GM21619 (cell line): ENCODE measurements at regions not wholly inside any gene's neighbourhood (a gene's known extent, or its start where the extent isn't known, plus 50 kb on each side); places are given as distances from the start of the nearest gene placed in this dataset.
"Not testable (repeated sequence)": the region's sequence is repeated elsewhere in the genome, so short reads cannot be mapped to it uniquely, and the experiment has no call there.

ENCODE experiments used
- ATAC-seq: cut with Tn5 transposase; IDR thresholded peaks from one replicate; pipeline ENCODE4 v1.9.1; 2021; ENCODE audit not compliant: unreplicated experiment

DNA sequence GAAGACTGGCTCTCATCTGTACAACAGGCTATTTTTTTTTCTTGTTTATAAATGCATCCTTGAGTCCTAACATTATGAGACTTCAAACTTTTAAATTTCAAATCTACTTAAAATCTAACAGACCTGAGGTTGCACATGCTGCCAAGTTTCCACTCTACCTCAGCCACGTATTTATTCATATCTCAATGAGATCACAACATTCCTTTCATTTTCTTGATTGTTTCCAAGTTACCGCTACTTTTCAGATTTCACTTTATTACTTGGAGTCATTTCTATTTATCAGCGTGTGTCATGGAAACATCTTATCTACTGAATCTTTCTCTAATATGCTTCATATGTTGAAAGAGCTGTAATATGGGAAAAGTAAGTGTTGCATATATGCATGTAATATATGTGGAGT, 1257.5 kb upstream of the ATXN8OS start:
- ATAC-seq: no peak

DNA sequence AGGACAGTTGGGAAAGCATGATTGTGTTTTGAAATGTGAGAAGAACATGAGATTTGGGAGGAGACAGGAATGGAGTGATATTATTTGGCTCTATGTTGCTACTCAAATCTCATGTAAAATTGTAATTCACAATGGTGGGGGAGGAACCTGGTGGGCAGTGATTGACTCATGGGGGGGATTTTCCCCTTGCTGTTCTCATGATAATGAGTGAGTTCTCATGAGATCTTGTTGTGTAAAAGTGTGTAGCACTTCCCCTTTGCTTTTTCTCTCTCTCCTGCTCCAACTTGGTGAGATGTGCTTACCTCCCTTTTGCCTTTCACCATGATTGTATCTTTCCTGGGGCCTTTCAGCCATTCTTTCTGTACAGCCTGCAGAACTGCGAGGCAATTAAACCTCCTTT, 1261.0 kb upstream of the ATXN8OS start:
- ATAC-seq: no peak

GRCh38 chr13:68834375-68834774, 1273.3 kb upstream of the ATXN8OS start:
- no peak for ATAC-seq

DNA sequence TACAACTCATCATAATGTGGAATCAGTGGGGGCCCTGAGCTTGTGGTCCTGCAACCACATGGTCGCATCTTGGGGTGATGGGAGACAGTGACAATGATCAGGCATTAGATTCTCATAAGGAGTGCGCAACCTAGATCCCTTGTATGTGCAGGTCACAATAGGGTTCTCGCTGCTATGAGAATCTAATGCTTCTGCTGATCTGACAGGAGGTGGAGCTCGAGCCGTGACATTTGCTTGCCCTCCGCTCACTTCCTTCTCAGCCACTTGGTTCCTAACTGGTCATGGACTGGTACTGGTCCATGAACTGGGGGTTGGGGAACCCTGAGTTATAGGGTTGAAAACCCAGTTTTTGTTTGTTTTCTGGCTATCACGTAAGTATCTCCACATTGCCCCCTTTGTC, 1290.9 kb upstream of the ATXN8OS start:
- no peak for ATAC-seq

DNA sequence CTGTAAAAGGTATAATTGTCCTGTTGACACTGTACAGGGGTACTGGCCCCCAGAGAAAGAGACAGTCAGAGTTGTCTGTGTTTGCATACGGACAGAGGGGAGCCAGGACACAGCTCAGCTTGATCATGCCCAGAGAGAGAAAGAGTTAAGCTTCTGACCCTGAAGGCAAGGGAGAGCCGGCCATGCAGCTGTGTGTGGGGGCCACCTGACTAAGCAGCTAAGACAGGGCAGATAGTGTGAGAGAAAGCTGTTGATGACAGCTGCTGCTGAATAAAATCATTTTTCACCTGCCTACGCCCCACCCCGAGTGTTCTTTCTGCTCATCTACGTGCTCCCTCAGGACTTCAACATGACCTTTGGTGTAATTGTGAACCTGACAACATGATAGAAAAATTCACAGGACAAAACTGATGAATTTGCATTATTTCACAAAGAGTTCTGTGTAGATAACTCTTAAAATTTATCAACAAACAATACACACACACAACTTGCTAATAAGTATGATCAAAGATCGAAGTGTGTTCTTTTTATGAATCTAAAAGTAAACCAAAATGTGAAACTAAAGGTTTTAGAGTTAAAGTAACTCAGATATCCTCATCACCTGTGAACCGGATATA, 1294.3 kb upstream of the ATXN8OS start:
- ATAC-seq: no peak

- ATAC-seq: no peak
These were observed 1297.0 kb upstream of the ATXN8OS start for GRCh38 chr13:68810660-68811059.

DNA sequence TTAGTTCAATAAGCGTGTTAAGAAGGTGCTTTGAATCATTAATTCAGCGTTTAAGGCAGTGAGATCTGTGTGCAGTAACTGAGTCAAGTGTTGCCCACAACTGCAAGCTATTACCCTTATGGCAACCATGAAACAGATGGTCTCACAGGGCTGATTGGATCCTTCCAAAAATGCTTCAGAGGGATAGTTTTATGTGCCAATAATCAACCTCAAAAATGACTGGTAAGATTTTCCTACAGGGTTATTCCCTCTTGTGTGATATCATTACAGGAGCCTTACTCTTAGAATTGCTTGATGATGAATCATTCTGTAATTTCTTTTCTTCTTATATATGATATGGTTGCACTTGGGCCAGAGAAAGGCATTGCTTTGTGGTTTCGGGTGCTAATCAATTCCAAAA, 1299.2 kb upstream of the ATXN8OS start:
- no peak for ATAC-seq

GRCh38 chr13:68806125-68806524, 1301.5 kb upstream of the ATXN8OS start:
- ATAC-seq: peak; percentile 58

DNA sequence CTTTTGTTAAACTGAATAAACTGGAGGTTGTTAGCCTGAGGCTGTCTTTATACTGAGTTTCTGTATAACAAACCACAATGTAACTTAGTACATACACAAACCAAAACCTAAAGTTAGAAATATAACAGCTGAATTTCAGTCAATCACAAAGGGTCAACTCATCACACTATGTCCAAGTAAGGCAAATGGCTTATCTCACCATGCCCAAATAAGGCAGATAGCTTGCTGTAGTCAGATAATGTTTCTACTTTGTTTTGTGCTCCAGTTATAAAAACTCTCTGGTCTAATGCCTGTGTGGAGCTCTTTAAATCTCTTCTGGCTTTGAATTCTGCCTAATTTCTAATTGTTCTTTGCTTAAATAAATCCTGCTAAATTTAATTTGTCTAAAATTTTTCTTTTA, 1323.4 kb upstream of the ATXN8OS start:
- no peak for ATAC-seq

- no peak for ATAC-seq
These were observed 1348.0 kb upstream of the ATXN8OS start for GRCh38 chr13:68759617-68760016.

DNA sequence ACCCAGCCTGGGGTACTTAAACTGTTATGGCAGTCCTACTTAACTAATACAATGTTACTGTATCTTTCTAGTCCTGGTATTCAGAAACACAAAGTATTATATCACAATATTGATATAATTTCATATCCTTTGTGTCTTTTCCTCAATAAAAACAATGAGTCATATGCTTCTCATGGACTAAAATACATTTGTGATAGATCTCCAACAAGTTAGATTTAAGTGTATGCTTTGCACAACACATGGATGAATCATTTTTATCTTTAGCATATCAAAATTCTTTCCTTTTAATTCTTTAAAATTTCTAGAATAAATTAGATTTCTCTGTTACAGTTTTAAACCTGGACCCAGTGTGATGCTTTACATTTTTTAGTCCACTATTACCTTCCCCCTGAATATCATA, 1357.8 kb upstream of the ATXN8OS start:
- ATAC-seq: no peak

DNA sequence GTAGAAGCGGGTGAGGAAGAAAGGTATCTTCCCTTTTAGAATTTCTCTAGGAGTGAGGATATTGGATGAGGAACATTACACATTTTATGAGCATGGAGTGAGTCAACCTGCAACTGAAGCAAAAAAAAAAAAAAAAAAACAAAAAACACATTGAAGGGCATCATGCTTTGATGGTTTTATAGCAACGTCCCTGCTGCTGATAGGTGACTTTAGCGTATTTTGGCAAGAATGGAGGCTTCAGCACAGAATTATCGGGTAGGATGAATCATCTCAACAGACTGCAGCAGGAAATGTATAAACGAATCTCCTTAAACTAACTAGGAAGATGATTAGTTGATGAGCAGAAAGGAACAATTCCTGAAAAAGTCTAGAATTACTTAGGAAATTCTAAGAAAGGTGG, 1359.6 kb upstream of the ATXN8OS start:
- ATAC-seq: no peak

GRCh38 chr13:68745502-68745901, 1362.1 kb upstream of the ATXN8OS start:
- no peak for ATAC-seq

GRCh38 chr13:68736961-68737360, 1370.7 kb upstream of the ATXN8OS start:
- ATAC-seq: peak; percentile 67

DNA sequence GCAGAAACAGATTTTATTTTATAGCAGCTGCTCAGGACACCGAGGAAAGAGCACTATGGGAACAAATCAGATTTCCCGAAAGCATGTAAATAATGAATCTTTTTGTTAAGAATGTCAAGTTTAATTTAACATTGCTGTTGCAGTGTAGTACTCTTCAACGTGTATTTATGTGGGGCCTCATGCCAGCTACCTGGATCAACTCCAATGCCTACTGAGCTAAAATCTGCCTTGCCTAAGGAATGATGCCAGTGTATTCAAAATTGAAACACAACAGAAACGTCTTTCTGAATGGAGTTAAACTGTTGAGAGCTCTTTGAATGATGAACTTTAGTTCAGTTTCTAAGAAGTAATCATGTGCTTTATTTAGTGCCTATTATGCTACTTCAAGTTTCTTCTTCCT, 1379.8 kb upstream of the ATXN8OS start:
- no peak for ATAC-seq

- no peak for ATAC-seq
These were observed 1380.5 kb upstream of the ATXN8OS start for GRCh38 chr13:68727165-68727564.

DNA sequence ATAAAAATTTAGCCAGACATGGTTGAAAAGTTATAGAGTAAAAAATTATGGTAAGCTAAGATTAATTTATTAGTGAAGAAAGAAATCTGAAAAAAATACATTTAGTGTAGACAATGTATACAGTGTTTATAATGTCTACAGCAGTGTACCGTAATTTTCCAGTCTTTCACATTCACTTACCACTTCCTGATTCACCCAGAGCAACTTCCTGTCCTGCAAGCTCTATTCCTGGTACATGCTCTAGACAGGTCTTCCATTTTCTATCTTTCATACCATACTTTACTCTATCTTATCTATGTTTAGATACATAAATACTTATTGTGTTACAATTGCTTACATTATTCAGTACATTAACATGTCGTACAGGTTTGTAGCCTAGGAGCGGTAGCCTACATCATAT, 1387.8 kb upstream of the ATXN8OS start:
- ATAC-seq: no peak

GRCh38 chr13:68715651-68716050, 1392.0 kb upstream of the ATXN8OS start:
- no peak for ATAC-seq

DNA sequence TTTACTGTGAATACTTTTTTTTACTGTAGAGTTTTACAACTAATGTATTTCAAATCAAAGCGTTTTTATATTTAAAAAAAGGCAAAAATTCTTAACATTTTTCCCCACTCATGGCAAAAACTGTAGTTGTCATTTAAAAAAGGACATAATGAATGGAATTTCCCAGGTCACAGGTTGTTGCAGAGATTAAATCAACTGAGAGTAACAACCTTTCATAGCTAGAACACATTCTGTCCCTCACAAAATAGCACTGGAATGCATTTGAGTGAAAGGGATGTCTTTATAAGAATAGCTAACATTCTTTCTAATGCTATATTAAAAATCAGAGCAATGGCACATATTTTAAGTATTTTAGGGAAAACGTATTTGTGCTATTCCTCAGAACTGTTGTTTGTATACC, 1393.3 kb upstream of the ATXN8OS start:
- no peak for ATAC-seq

DNA sequence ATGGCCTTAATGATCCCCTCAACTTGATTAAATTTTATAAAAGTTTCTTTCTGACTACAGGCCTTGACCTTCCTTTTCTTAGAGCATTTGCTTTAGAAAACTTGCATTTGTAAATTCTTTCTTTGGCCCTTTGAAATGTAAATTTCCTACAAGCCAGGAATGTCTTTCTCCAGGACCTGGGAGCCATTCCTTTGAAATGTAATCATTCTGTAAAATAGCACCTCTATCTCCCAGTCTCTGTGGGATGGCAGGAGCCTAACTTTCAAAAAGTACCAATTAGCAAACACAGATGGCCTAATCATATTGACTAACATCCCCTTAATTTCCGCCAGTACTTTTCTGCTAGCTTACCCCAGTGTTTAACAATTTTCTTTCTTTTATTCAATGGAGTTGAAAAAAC, 1394.2 kb upstream of the ATXN8OS start:
- ATAC-seq: no peak

DNA sequence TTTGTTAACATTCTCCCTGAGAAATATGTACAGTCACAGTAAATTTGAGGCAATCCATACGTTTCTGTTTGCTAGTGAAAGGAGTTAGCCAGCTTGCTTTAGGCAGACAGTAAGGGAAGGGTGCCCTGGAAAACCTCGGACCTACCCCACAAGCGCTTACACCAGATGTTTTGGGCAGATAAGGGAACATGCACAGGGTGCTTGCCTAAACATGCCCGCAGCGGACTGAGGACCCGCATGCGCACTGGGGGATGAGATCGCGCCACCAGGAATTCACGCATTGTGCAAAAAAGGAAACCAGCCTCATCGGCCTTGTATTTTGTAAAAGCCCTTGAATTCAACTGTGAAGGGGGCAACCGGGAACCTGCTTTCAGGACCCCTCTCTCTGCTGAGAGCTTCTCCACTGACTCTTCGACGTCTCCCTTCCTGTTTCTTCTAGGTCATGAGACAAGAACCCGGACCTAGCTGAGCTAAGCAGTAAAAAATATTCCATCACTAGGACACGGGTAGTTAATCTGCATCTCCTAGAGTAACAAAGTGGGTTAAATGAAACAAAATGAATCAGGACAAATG, 1399.2 kb upstream of the ATXN8OS start:
- no peak for ATAC-seq

DNA sequence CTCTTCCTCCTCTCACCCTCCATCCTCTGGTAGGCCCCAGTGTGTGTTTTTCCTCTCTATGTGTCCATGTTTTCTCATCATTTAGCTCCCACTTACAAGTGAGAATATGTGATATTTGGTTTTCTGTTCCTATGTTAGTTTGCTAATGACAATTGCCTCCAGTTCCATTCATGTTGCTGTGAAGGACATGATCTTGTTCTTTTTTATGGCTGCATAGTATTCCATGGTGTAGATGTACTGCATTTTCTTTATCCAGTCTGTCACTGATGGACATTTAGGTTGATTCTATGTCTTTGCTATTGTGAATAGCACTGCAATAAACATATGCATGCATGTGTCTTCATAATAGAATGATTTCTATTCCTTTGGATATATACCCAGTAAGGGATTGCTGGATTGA, 1401.6 kb upstream of the ATXN8OS start:
- ATAC-seq: not testable (repeated sequence)

GRCh38 chr13:68697551-68697950, 1410.1 kb upstream of the ATXN8OS start:
- no peak for ATAC-seq
